VCaP (cell line): ENCODE measurements at regions not wholly inside any gene's neighbourhood (a gene's known extent, or its start where the extent isn't known, plus 50 kb on each side); places are given as distances from the start of the nearest gene placed in this dataset.
A peak's percentile ranks its signal among the peaks of the same experiment; 100 is the strongest.

ENCODE experiments used
- H3K27ac ChIP-seq: fragments of 450-650 bp; 2 replicates; pipeline ENCODE4 v1.5.1; 2017
- TF ChIP-seq, protein P1 (sequence below): fragments of 450-650 bp; conservative IDR thresholded peaks from 2 replicates; pipeline ENCODE4 v1.5.1; 2017; ENCODE audit warnings: mild to moderate bottlenecking, moderate library complexity

DNA sequence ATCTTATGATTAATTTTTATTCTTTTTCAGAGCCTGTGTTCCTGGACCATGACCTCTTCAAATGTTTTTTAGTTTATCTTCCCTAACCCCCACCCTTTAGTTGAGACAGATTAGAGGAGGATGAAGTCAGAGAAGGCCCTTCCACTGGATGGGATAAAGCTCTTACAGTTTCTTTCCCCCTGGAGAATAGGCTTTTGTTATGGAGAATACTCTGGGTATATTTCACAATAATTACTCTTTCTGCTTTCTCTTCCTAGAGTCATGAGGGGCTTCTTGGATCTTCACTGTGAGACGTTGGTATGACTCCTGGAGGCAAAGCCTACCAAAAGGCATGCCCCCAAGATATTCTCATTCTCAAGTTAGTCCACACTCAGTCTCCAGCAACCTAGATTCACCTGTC lies 144.4 kb upstream of the THRB start:
- TF ChIP-seq, protein P1, sequence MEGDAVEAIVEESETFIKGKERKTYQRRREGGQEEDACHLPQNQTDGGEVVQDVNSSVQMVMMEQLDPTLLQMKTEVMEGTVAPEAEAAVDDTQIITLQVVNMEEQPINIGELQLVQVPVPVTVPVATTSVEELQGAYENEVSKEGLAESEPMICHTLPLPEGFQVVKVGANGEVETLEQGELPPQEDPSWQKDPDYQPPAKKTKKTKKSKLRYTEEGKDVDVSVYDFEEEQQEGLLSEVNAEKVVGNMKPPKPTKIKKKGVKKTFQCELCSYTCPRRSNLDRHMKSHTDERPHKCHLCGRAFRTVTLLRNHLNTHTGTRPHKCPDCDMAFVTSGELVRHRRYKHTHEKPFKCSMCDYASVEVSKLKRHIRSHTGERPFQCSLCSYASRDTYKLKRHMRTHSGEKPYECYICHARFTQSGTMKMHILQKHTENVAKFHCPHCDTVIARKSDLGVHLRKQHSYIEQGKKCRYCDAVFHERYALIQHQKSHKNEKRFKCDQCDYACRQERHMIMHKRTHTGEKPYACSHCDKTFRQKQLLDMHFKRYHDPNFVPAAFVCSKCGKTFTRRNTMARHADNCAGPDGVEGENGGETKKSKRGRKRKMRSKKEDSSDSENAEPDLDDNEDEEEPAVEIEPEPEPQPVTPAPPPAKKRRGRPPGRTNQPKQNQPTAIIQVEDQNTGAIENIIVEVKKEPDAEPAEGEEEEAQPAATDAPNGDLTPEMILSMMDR = no peak
- H3K27ac ChIP-seq = no peak overlapping the region

DNA sequence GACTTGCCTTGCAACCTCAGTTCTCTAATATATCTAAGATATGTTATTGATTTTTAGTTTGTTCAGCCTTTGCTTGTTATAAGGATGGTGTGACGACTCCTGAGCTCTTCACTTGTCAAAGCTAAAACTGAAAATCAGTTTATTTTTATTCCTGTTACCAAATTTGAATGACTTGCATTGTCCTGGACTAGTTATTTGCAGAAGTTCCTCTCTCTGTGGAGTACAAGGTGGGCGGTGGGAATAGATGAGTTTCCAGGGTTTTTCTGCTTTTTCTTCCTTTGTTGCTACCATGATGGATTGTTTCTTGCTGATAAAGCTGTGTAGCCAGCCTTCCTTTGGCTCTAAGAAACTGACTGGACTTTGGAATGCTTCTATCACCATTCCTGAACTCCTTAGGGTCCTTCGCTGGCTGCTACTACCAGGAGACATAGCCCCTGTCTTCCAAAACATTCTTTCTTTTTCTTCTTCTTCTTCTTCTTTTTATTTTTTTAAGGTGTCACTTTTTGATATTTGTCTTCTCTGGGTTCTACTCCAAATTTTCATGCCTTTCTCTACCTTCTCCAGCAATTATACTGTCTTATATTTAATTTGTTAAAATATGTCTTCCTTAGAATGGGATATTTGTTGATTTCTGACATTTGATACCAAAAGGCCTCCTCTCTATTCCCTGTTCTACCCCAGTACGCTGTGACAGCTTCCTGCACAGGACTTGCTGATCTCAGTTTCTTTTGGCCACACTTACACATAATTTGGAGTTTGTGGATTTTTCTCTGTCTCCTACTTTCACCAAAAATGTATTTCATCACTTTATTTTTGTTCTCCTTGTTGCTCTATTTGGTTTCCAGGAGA lies 145.1 kb upstream of the THRB start:
- TF ChIP-seq, protein P1 = no peak

DNA sequence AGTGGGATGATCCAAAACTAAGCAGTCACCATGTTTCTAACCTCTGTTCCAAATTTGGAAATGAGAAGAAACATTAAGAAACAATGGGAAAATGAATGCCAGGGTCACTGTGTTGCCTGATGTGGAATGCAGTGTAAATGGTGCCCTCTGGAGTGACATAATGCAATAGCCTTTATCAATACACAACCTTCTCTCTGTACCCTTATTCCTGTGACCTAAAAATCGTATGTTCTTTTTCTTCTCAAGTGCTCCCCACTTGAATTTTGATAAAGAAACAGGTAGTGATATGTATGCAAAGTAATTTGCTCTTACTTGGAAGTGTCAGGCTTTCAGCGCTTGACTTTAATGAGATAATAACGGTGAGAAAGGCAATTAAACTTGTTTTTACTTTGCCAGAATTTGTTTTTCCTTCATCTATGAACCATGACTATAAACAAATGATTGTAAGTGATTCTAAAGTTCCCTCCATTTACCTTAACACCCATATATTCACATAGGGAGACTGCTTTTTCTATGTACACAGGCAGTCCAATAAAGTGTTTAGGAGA lies 145.8 kb upstream of the THRB start:
- TF ChIP-seq, protein P1 = peak; percentile 87

More for the DNA sequence above, 145.1 kb upstream of the THRB start:
- H3K27ac ChIP-seq = peak overlapping the region; percentile 65; the same call in 1 of the 2 replicates

DNA sequence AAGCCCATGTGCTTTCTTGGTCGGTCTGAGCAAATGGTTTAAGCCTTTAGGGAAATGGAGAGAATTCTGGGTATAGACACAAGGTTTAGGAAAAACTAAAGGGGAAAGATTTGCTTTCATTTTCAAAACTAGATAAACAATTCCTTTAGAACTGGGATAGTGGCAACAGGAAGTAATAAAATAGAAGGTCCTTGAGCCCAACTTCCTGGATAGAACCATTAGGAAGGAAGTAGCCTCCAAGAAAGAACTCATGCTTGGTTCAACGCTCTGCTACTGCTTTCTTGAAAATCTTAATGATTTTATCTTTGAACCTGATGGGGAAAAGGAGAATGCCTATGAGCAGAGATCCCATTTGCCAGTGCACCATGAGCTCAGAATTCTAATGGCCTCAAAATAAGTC lies 147.0 kb upstream of the THRB start:
- TF ChIP-seq, protein P1 = no peak

More for the DNA sequence above, 145.8 kb upstream of the THRB start:
- peak overlapping the region; percentile 65 for H3K27ac ChIP-seq

DNA sequence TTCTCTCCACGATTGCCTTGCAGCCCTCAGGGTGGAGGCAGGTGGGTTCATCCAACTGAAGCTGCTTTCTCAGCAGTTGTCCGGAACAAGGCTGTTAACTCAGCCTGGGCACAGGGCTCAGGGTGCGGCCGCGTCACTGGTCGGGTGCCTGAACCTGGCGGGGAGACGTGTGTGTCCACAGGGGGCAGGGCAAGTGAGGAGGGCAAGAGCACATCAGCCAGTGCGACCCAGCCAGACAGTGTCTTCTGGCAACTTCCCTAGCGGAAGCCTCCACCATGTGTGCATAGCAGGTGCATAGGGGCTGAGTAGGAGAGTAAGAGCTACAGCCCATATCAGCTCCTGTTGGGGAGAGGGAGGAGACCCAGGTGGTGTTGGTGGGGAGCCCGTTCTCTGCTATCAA lies 150.4 kb upstream of the THRB start:
- TF ChIP-seq, protein P1 = no peak
- H3K27ac ChIP-seq = no peak overlapping the region

More for the DNA sequence above, 147.0 kb upstream of the THRB start:
- peak overlapping the region; percentile 65 for H3K27ac ChIP-seq

DNA sequence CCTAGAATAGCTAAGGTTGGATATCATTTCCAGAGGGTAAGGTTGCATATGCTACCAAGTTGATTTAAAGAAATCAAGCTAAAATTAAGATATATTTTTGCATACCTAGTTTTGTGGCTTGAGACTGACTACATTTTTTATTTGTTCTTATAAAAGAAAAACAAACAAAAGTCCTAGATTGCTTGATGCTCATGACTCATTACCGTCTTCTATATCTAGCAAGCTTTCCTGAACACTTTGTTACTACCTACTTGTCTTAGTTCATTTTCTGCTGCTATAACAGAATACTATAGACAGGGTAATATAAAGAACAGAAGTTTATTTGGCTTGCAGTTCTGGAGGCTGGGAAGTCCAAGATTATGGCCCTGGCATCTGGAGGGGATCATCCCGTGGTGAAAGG lies 152.1 kb upstream of the THRB start:
- peak overlapping the region; percentile 66 for H3K27ac ChIP-seq
- TF ChIP-seq, protein P1 = no peak

DNA sequence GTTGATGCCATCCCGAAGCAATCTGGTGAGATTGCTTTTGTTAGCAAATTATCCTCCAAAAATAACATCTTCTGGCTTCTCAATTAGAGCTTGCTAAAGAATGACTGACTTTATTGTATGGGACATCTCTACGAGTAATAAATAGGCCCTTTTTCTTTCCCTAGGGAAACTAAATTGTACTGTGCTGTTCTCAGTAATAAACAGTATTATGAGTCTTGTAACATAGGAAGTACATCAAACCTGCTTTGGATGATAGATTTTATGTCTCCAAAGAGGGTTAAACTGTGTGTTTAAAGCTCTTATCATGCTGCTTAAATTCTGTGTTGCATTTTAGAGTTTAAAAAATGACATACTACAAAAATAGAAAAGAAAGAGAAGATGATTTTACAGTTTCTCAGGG lies 153.4 kb upstream of the THRB start:
- peak overlapping the region; percentile 66 for H3K27ac ChIP-seq
- TF ChIP-seq, protein P1 = no peak
